ENCODE measurements at regions not wholly inside any gene's neighbourhood (a gene's known extent, or its start where the extent isn't known, plus 50 kb on each side); places are given as distances from the start of the nearest gene placed in this dataset.

- Mint-ChIP-seq H3K4me1 (peaks cover 30% of the 10 kb centered on the region), H3K4me3 (no peak overlapping the region), H3K27me3 (ENCODE audit: low read depth) (no peaks in the 10 kb centered on the region), H3K36me3 (no peaks in the 10 kb centered on the region), H3K27ac (no peak overlapping the region), H3K9me3 (peaks cover 10% of the 10 kb centered on the region)
- DNase-seq (ENCODE audit: low spot score) (no peak), ATAC-seq (no peak)
- TF ChIP-seq RORB (CRISPR knock-in tag; IDR thresholded peaks at IDR 0.05): no peak
- no peak for TF ChIP-seq ZNF396 (CRISPR knock-in tag; IDR thresholded peaks at IDR 0.05; ENCODE audit: borderline replicate concordance)
- TF ChIP-seq HMGXB4 (CRISPR knock-in tag; IDR thresholded peaks at IDR 0.05): no peak
- TF ChIP-seq IRF2 (CRISPR knock-in tag; IDR thresholded peaks at IDR 0.05; ENCODE audit: borderline replicate concordance, low read depth): no peak
- TF ChIP-seq ESRRA (CRISPR knock-in tag; IDR thresholded peaks at IDR 0.05; ENCODE audit: borderline replicate concordance): no peak
- TF ChIP-seq ATF1 (CRISPR knock-in tag; IDR thresholded peaks at IDR 0.05): no peak
- TF ChIP-seq TEAD1 (CRISPR knock-in tag; IDR thresholded peaks at IDR 0.05): no peak
- CTCF ChIA-PET: no interaction called here
- POLR2A ChIA-PET: no interaction called here
Measured at GRCh38 chr18:6639305-6639704, 90.2 kb upstream of the ARHGAP28 start.

- H3K27ac Mint-ChIP-seq: peak overlapping the region; percentile 75; the same call in 1 of the 2 replicates
- ATAC-seq: peak; percentile 46; the same call in 1 of the 2 replicates
- H3K4me3 Mint-ChIP-seq: no peak overlapping the region
- CTCF ChIA-PET: interaction anchor here (0.7 kb wide), 1 partner anchor 82 kb away, joined by 4 read pairs; no protein-coding TSS in a partner anchor
- peaks cover 13% of the 10 kb centered on the region for H3K9me3 Mint-ChIP-seq
- H3K4me1 Mint-ChIP-seq: peaks cover 31% of the 10 kb centered on the region
- POLR2A ChIA-PET: interaction anchor here (0.5 kb wide), 1 partner anchor 15 kb away, joined by 6 read pairs; no protein-coding TSS in a partner anchor
- no peaks in the 10 kb centered on the region for H3K27me3 Mint-ChIP-seq (ENCODE audit: low read depth)
- no peak for DNase-seq (ENCODE audit: low spot score)
- no peaks in the 10 kb centered on the region for H3K36me3 Mint-ChIP-seq
- TF ChIP-seq HMGA2 (CRISPR knock-in tag; IDR thresholded peaks at IDR 0.05) (no peak), EMX1 (CRISPR knock-in tag; IDR thresholded peaks at IDR 0.05) (no peak), TEAD1 (CRISPR knock-in tag; IDR thresholded peaks at IDR 0.05) (no peak), CREB1 (CRISPR knock-in tag; IDR thresholded peaks at IDR 0.05) (no peak), ATF2 (CRISPR knock-in tag; IDR thresholded peaks at IDR 0.05; ENCODE audit: borderline replicate concordance, low read depth) (no peak), MAX (CRISPR knock-in tag; IDR thresholded peaks at IDR 0.05) (no peak), ZNF416 (CRISPR knock-in tag; IDR thresholded peaks at IDR 0.05) (no peak), E2F5 (CRISPR knock-in tag; IDR thresholded peaks at IDR 0.05) (no peak), USF1 (CRISPR knock-in tag; IDR thresholded peaks at IDR 0.05) (no peak)
Measured at GRCh38 chr18:6644836-6645627, 84.5 kb upstream of the ARHGAP28 start.

- H3K27me3 Mint-ChIP-seq (ENCODE audit: low read depth): no peaks in the 10 kb centered on the region
- CTCF ChIA-PET: no interaction called here
- H3K27ac Mint-ChIP-seq: no peak overlapping the region
Measured at GRCh38 chr18:6646801-6647200, 82.7 kb upstream of the ARHGAP28 start.

More at GRCh38 chr18:6646801-6647200, 82.7 kb upstream of the ARHGAP28 start:
- H3K4me3 Mint-ChIP-seq: no peak overlapping the region
- DNase-seq (ENCODE audit: low spot score): no peak
- H3K9me3 Mint-ChIP-seq: peaks cover 8% of the 10 kb centered on the region
- TF ChIP-seq ZBTB21 (CRISPR knock-in tag; IDR thresholded peaks at IDR 0.05; ENCODE audit: borderline replicate concordance): no peak
- no peak for TF ChIP-seq ATF3 (CRISPR knock-in tag; conservative IDR thresholded peaks at IDR 0.05)
- TF ChIP-seq NFATC4 (CRISPR knock-in tag; IDR thresholded peaks at IDR 0.05): no peak
- no peak for TF ChIP-seq GABPB1 (CRISPR knock-in tag; IDR thresholded peaks at IDR 0.05)
- TF ChIP-seq NFE2L1 (CRISPR knock-in tag; IDR thresholded peaks at IDR 0.05): no peak
- TF ChIP-seq HMGXB4 (CRISPR knock-in tag; IDR thresholded peaks at IDR 0.05): no peak
- TF ChIP-seq ZNF317 (CRISPR knock-in tag; IDR thresholded peaks at IDR 0.05; ENCODE audit: borderline replicate concordance, low read depth): no peak
- H3K36me3 Mint-ChIP-seq: no peaks in the 10 kb centered on the region
- H3K4me1 Mint-ChIP-seq: peaks cover 24% of the 10 kb centered on the region
- POLR2A ChIA-PET: no interaction called here
- ATAC-seq: no peak
